ENCODE measurements at regions not wholly inside any gene's neighbourhood (a gene's known extent, or its start where the extent isn't known, plus 50 kb on each side); places are given as distances from the start of the nearest gene placed in this dataset.

- TF ChIP-seq REST (IDR thresholded peaks at IDR 0.05; ENCODE audit: low read depth) (no peak), TCF12 (IDR thresholded peaks at IDR 0.05; ENCODE audit: low read depth) (no peak), EP300 (IDR thresholded peaks at IDR 0.05; ENCODE audit: borderline replicate concordance) (no peak), NFIC (IDR thresholded peaks at IDR 0.05) (no peak), RAD21 (IDR thresholded peaks at IDR 0.05; ENCODE audit: low read depth) (no peak), CREB1 (IDR thresholded peaks at IDR 0.05; ENCODE audit: low read depth) (no peak), FOXM1 (IDR thresholded peaks at IDR 0.05; ENCODE audit: borderline replicate concordance, low read depth) (no peak), USF1 (IDR thresholded peaks at IDR 0.05) (no peak), ZBTB7A (IDR thresholded peaks at IDR 0.05; ENCODE audit: low read depth) (no peak), TAF1 (IDR thresholded peaks at IDR 0.05; ENCODE audit: low read depth) (no peak), EGR1 (IDR thresholded peaks at IDR 0.05) (no peak), MAX (IDR thresholded peaks at IDR 0.05) (no peak)
These were observed 186.1 kb upstream of the E2F8 start for GRCh38 chr11:19426756-19427403.

- TF ChIP-seq NFIC (IDR thresholded peaks at IDR 0.05) (no peak), TAF1 (IDR thresholded peaks at IDR 0.05; ENCODE audit: low read depth) (no peak), RAD21 (IDR thresholded peaks at IDR 0.05; ENCODE audit: low read depth) (no peak), EGR1 (IDR thresholded peaks at IDR 0.05) (no peak), CEBPB (IDR thresholded peaks at IDR 0.05) (no peak), USF1 (IDR thresholded peaks at IDR 0.05) (no peak), YY1 (IDR thresholded peaks at IDR 0.05; ENCODE audit: low read depth) (no peak), CREB1 (IDR thresholded peaks at IDR 0.05; ENCODE audit: low read depth) (no peak)
These were observed 185.4 kb upstream of the E2F8 start for GRCh38 chr11:19426011-19426755.

GRCh38 chr11:19422276-19422675 lies 181.5 kb upstream of the E2F8 start:
- TF ChIP-seq EGR1 (IDR thresholded peaks at IDR 0.05) (no peak), RAD21 (IDR thresholded peaks at IDR 0.05; ENCODE audit: low read depth) (no peak), REST (IDR thresholded peaks at IDR 0.05; ENCODE audit: low read depth) (no peak), MAX (IDR thresholded peaks at IDR 0.05) (no peak)

- TF ChIP-seq CREB1 (IDR thresholded peaks at IDR 0.05; ENCODE audit: low read depth) (no peak), TAF1 (IDR thresholded peaks at IDR 0.05; ENCODE audit: low read depth) (no peak), REST (IDR thresholded peaks at IDR 0.05; ENCODE audit: low read depth) (no peak), FOXM1 (IDR thresholded peaks at IDR 0.05; ENCODE audit: borderline replicate concordance, low read depth) (no peak), NFIC (IDR thresholded peaks at IDR 0.05) (no peak), RAD21 (IDR thresholded peaks at IDR 0.05; ENCODE audit: low read depth) (no peak), TCF12 (IDR thresholded peaks at IDR 0.05; ENCODE audit: low read depth) (no peak), USF1 (IDR thresholded peaks at IDR 0.05) (no peak)
These were observed 180.3 kb upstream of the E2F8 start for GRCh38 chr11:19420868-19421533.

All from Ishikawa (cell line).